Omental fat pad (tissue), 3 donors: ENCODE measurements at regions not wholly inside any gene's neighbourhood (a gene's known extent, or its start where the extent isn't known, plus 50 kb on each side); places are given as distances from the start of the nearest gene placed in this dataset.

Source experiments
- ATAC-seq: fragments of 150-250 bp; one replicate; pipeline ENCODE4 v1.9.1; 2016; ENCODE audit warnings: mild to moderate bottlenecking, moderate library complexity; ENCODE audit not compliant: low FRiP score
- DNase-seq: peaks from one replicate; pipeline ENCODE4 v3.0.0-alpha.2; 2019; ENCODE audit warnings: low spot score
- TF ChIP-seq, protein P1 (sequence below), 3 donors: fragments of 450-650 bp; IDR thresholded peaks; one replicate each; pipeline ENCODE4 v1.5.1; 2016 to 2017; ENCODE audit warnings: antibody characterized with exemption in 3 of 3, mild to moderate bottlenecking in 3 of 3, moderate library complexity in 2 of 3

DNA sequence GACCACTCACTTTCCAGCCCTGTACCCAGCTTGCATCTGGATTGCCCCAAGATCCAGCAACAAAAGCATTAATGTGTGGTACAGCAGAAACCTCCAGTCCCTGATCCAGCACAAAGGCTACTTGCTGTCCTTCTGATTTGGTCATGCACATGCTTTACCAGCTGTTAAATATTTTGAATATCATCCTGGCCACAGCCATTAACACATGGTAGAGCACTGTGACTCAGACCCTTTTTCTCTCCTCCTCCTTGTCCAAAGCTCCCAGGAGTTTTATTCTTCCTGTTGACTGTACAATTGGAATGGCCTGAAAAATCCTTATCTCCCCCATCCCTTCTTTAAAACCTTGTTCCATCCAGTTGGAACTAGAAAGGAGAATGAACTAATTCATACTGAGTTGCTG is 419.7 kb upstream of the TNP1 start:
- TF ChIP-seq, protein P1, sequence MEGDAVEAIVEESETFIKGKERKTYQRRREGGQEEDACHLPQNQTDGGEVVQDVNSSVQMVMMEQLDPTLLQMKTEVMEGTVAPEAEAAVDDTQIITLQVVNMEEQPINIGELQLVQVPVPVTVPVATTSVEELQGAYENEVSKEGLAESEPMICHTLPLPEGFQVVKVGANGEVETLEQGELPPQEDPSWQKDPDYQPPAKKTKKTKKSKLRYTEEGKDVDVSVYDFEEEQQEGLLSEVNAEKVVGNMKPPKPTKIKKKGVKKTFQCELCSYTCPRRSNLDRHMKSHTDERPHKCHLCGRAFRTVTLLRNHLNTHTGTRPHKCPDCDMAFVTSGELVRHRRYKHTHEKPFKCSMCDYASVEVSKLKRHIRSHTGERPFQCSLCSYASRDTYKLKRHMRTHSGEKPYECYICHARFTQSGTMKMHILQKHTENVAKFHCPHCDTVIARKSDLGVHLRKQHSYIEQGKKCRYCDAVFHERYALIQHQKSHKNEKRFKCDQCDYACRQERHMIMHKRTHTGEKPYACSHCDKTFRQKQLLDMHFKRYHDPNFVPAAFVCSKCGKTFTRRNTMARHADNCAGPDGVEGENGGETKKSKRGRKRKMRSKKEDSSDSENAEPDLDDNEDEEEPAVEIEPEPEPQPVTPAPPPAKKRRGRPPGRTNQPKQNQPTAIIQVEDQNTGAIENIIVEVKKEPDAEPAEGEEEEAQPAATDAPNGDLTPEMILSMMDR (IDR thresholded peaks at IDR 0.05), result no peak
- DNase-seq (no peak), ATAC-seq (no peak)

DNA sequence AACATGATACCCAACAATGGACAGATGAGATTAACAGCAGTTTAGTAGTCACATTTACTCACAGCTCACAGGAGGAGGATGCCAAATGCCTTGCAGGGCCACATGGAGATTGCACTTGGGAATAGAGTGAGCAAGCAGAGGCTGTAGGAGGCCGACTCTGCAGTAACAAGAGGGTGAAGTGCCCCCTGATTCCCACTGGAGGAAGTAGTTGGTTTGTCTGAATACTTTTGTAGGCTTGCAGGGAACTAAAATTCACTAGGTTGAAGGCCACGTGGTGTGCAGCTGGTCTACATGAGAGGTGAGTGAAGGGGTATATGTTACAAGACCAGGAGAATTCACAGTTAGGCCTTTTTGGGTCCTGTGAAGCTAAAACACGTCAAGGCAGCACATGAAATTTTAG is 419.3 kb upstream of the TNP1 start:
- TF ChIP-seq, protein P1 (IDR thresholded peaks at IDR 0.05), result no peak
- no peak for ATAC-seq
- DNase-seq, result no peak

DNA sequence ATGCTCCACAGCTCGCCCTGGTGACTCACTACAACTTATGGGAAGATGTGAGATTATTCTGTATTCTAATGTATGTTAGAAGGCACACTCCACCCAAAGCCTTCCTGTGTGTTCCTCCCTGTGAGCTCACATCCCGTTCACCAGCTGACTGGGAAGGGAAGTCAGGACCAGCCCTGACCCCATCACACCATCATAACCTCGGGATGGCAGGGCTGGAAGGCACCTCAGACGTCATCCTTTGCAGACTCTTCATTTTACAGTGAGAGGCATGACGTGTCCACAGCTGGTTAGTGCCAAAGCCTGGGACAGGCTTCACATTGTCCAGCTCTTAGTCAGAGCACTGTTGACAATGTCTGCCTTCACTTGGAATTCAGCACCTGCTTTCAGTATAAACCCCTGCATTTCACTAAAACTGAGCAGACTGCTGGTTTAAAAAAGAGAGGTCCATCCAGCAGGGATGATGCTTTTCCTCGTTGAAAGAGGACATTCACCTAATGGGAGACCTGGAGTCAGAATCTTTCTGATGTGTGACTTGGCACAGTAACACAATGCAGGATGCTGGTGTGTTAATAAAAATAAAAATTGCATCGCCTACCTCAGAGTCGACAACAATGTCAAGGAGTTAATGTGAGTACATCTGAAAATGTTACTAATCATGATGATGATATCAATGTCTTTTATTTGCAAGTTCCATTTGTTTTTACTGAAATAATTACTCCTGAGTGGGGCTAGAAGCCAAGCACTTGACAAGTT is 418.0 kb upstream of the TNP1 start:
- TF ChIP-seq, protein P1 (IDR thresholded peaks at IDR 0.05), result no peak
- DNase-seq, result no peak
- ATAC-seq, result no peak

DNA sequence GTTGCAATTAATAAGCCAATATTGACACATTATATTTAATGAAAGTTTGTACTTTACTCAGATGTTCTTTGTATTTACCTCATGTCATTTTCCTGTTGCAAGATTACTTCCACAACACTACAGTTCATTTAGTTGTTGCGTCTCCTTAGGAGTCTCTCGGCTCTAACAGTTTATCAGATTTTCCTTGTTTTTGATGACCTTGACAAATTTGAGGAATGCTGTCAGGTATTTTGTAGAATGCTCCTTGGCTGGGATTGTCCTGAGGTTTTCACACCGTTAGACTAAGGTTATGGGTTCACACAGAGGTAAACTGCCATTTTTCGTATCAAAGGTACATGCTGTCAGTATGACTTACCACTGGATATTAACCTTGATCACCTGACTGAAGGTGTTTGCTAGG is 416.6 kb upstream of the TNP1 start:
- DNase-seq (no peak), ATAC-seq (no peak)
- TF ChIP-seq, protein P1 (IDR thresholded peaks at IDR 0.05), result no peak

DNA sequence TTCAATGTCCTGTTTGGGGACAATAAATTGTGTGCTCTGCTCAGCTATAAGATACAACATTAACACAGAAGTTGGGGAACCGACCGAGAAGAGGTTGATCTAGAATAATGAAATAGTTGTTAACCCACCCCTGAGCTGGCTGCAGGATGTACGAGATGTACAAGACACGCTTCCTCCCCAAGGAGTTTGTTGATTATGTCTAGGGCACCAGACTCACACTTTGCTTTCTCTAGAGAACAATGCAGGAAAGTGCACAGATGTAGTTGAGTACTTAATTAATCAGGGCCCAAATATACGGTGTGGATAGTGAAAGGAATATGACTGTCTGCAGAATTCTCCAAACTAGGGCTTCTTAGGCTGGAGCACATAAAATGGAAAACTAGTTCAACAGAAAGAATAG is 415.2 kb upstream of the TNP1 start:
- DNase-seq, result no peak
- ATAC-seq, result no peak
- TF ChIP-seq, protein P1 (IDR thresholded peaks at IDR 0.05), result no peak

DNA sequence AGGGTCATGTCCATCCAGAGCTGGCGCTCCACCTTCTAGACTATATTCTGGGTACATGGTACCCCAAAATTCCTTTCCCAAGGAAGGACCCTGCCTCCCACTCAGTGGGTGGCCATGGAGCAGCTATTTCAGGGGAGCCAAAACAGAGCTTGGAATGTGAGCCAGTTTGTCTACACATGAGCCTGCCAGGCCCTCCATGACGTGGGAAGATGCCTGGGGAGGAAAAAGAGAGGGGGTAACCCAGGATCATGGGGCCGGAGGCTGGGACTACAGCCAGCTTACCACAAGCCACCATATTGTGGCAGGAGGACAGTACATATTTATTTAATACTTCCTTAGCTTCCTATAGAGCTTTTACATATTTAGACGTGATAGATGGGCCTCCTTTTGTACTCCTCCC is 414.7 kb upstream of the TNP1 start:
- ATAC-seq (no peak), DNase-seq (no peak)
- TF ChIP-seq, protein P1 (IDR thresholded peaks at IDR 0.05), result no peak

DNA sequence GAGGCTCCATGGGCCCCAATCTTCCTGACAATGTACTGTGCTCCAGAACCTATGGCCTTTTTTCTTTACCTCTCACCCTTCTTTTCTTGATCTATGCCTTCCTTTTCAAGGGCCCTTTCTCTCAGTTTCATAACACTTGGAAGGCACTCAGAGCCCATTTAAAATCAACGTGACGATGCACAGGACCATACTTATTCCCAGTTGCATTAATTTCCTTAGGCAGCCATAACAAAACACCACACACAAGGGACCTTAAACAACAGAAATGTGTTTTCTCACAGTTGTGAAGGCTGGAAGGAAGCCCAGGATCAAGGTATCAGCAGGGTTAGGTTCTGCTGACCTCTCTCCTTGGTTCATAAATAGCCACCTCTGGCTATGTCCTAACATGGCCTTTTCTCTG is 414.0 kb upstream of the TNP1 start:
- DNase-seq (no peak), ATAC-seq (no peak)
- TF ChIP-seq, protein P1 (IDR thresholded peaks at IDR 0.05), result no peak
